Trophoblast cell (in vitro differentiated cells and primary cell): ENCODE measurements at regions not wholly inside any gene's neighbourhood (a gene's known extent, or its start where the extent isn't known, plus 50 kb on each side); places are given as distances from the start of the nearest gene placed in this dataset.

Experiments used
- DNase-seq, 2 donors: peaks; one replicate each; pipeline ENCODE4 v3.0.0-alpha.2; 2016
- H2AFZ ChIP-seq: 2 replicates; pipeline ENCODE4 v1.6.1; 2013; ENCODE audit warnings: low read length, moderate library complexity, mild to moderate bottlenecking; ENCODE audit not compliant: insufficient read depth, poor library complexity
- H2AK5ac ChIP-seq: 2 replicates; pipeline ENCODE4 v1.6.1; 2013; ENCODE audit warnings: mild to moderate bottlenecking, low read length
- H2BK120ac ChIP-seq: 2 replicates; pipeline ENCODE4 v1.6.1; 2013; ENCODE audit warnings: low read length, mild to moderate bottlenecking, moderate library complexity; ENCODE audit not compliant: insufficient read depth, poor library complexity
- H2BK12ac ChIP-seq: 2 replicates; pipeline ENCODE4 v1.6.1; 2013; ENCODE audit warnings: mild to moderate bottlenecking, low read length, moderate library complexity
- H2BK5ac ChIP-seq: 2 replicates; pipeline ENCODE4 v1.6.1; 2013; ENCODE audit warnings: low read length, low read depth, moderate library complexity, mild to moderate bottlenecking; ENCODE audit not compliant: poor library complexity
- H3K14ac ChIP-seq: 2 replicates; pipeline ENCODE4 v1.6.1; 2013; ENCODE audit warnings: mild to moderate bottlenecking, low read length
- H3K18ac ChIP-seq: 2 replicates; pipeline ENCODE4 v1.6.1; 2013; ENCODE audit warnings: mild to moderate bottlenecking, low read length
- H3K23ac ChIP-seq: 2 replicates; pipeline ENCODE4 v1.6.1; 2013; ENCODE audit warnings: low read length
- H3K27ac ChIP-seq: 2 replicates; pipeline ENCODE4 v1.5.1; 2013; ENCODE audit warnings: low read depth, mild to moderate bottlenecking, inconsistent platforms, low read length, moderate library complexity
- H3K27me3 ChIP-seq: 2 replicates; pipeline ENCODE4 v1.6.1; 2013; ENCODE audit warnings: inconsistent platforms, mild to moderate bottlenecking, low read length, moderate library complexity; ENCODE audit not compliant: insufficient read depth
- H3K36me3 ChIP-seq, 2 experiments: 1 replicate in 1 of 2; 2 replicates in 1 of 2; pipeline ENCODE4 v1.6.1; 2013; ENCODE audit warnings: low read length in 2 of 2, mild to moderate bottlenecking in 2 of 2, moderate library complexity in 1 of 2; ENCODE audit not compliant: insufficient read depth in 2 of 2, control insufficient read depth in 1 of 2
- H3K4ac ChIP-seq: 2 replicates; pipeline ENCODE4 v1.6.1; 2013; ENCODE audit warnings: low read depth, mild to moderate bottlenecking, low read length, moderate library complexity
- H3K4me1 ChIP-seq, 2 experiments: 1 replicate in 1 of 2; 2 replicates in 1 of 2; pipeline ENCODE4 v1.6.1; 2013; ENCODE audit warnings: low read length in 2 of 2, mild to moderate bottlenecking in 2 of 2, moderate library complexity in 1 of 2; ENCODE audit not compliant: insufficient read depth in 2 of 2, control insufficient read depth in 1 of 2
- H3K4me2 ChIP-seq: 2 replicates; pipeline ENCODE4 v1.6.1; 2013; ENCODE audit warnings: inconsistent platforms, mild to moderate bottlenecking, low read length, moderate library complexity
- H3K4me3 ChIP-seq: 2 replicates; pipeline ENCODE4 v1.5.1; 2013; ENCODE audit warnings: mild to moderate bottlenecking, low read depth, low read length, inconsistent platforms
- H3K79me1 ChIP-seq: one replicate; pipeline ENCODE4 v1.6.1; 2013; ENCODE audit warnings: low read length
- H3K79me2 ChIP-seq: 2 replicates; pipeline ENCODE4 v1.6.1; 2013; ENCODE audit warnings: low read length, mild to moderate bottlenecking; ENCODE audit not compliant: control insufficient read depth, insufficient read depth, poor library complexity
- H3K9ac ChIP-seq: 2 replicates; pipeline ENCODE4 v1.6.1; 2013; ENCODE audit warnings: mild to moderate bottlenecking, low read length
- H3K9me3 ChIP-seq: 2 replicates; pipeline ENCODE4 v1.6.1; 2013; ENCODE audit warnings: low read depth, mild to moderate bottlenecking, control low read depth, inconsistent platforms, low read length; ENCODE audit not compliant: insufficient read depth
- H4K12ac ChIP-seq: 2 replicates; pipeline ENCODE4 v1.6.1; 2013; ENCODE audit warnings: low read depth, mild to moderate bottlenecking, low read length, moderate library complexity
- H4K8ac ChIP-seq: 2 replicates; pipeline ENCODE4 v1.6.1; 2013; ENCODE audit warnings: low read depth, mild to moderate bottlenecking, low read length, moderate library complexity
- H4K91ac ChIP-seq: one replicate; pipeline ENCODE4 v1.6.1; 2013; ENCODE audit warnings: low read depth, mild to moderate bottlenecking, low read length, moderate library complexity
- WGBS: extraction: QIAGEN DNeasy Blood & Tissue Kit; methylation state at CpG from one replicate; pipeline ENCODE4 v1.1.7; 2013; ENCODE audit warnings: missing lambda C conversion rate; ENCODE audit not compliant: insufficient read length, insufficient coverage; ENCODE audit errors: extremely low coverage; 5-methylcytosine and 5-hydroxymethylcytosine counted together

DNA sequence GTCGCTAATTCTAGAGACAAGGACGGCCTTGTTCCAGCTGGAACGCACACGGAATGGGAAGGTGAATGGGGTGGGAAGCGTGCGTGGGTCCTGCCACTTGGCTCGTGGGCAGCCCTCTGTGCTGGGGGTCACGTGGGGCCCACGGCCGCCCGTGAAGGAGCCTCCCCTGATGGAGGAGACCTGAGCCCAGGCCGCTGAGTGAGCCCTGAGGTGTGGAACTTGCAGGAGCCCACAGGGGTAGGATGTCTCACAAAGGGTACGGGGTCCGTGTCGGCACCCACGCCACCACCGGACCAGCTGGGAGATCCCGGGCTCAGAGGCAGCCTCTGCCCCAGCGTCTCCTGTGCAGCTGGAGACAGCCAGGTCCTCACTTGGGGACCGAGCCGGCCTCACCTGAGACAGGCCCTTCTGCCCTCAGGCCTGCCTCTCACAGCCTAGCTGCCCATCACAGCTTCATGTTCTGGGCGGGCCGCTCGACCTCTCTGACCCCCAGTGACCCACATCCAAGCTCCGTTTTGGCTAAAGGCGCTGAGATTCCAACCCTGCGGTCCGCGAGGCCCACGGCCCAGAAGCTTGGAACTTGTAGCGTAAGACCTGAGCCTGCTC, 84.8 kb downstream of the FOXL3 start:
- Histone ChIP-seq H2BK5ac (no peak overlapping the region), H3K36me3 (no peaks in the 10 kb centered on the region), H3K4ac (no peak overlapping the region), H3K27ac (no peak overlapping the region), H3K9ac (no peak overlapping the region), H3K14ac (no peak overlapping the region), H2AFZ (no peak overlapping the region), H3K4me3 (no peak overlapping the region), H4K91ac (peak overlapping the region; percentile 10), H3K4me2 (no peak overlapping the region), H3K79me1 (no peaks in the 10 kb centered on the region), H3K9me3 (no peaks in the 10 kb centered on the region), H3K18ac (no peak overlapping the region), H3K4me1 (peaks cover 8% of the 10 kb centered on the region in 2 experiments), H4K8ac (no peak overlapping the region), H2BK120ac (no peak overlapping the region), H2BK12ac (no peak overlapping the region), H3K79me2 (no peaks in the 10 kb centered on the region), H2AK5ac (no peak overlapping the region), H4K12ac (no peak overlapping the region), H3K23ac (no peak overlapping the region), H3K27me3 (no peaks in the 10 kb centered on the region)
- DNase-seq = no peak
- no CpG with 5 or more reads among the region's 31 CpGs for WGBS

DNA sequence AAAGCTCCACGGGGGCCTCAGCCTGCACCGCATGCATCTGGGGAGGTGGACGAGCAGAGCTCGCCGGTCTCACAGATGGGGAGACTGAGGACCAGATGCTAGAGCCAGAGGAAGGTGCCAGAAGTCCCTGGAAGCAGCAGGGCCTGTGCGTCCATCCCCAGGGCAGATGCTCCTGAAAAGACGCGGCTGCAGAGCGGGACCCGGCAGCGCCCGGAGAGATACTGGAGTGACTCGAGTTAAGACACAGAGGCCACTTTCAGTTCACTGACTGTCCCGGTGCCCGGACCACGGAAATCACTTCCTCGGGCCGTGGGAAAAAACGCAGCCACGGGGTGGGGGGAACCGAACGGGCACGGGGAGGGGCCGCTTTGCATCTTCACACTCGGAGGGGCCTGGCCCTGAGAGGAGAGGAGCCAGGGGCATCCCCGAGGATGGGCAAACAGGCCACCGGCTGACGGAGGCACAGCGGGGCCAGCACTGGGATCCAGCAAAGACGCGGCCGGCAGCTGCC, 85.4 kb downstream of the FOXL3 start:
- no peaks in the 10 kb centered on the region for H3K79me2 ChIP-seq
- peaks cover 5 to 7% of the 10 kb centered on the region in 2 experiments for H3K4me1 ChIP-seq
- no peak overlapping the region for H3K9ac ChIP-seq
- H3K4ac ChIP-seq = no peak overlapping the region
- no peak overlapping the region for H2BK12ac ChIP-seq
- no peak for DNase-seq
- H3K79me1 ChIP-seq = no peaks in the 10 kb centered on the region
- H4K91ac ChIP-seq = no peak overlapping the region
- no peak overlapping the region for H3K14ac ChIP-seq
- no peak overlapping the region for H3K27ac ChIP-seq
- WGBS = no CpG with 5 or more reads among the region's 32 CpGs
- H3K9me3 ChIP-seq = no peaks in the 10 kb centered on the region
- H2BK5ac ChIP-seq = no peak overlapping the region
- no peak overlapping the region for H3K4me2 ChIP-seq
- no peak overlapping the region for H3K4me3 ChIP-seq
- H3K36me3 ChIP-seq = no peaks in the 10 kb centered on the region
- H4K12ac ChIP-seq = no peak overlapping the region
- no peak overlapping the region for H3K18ac ChIP-seq
- no peak overlapping the region for H2AFZ ChIP-seq
- no peak overlapping the region for H2BK120ac ChIP-seq
- no peak overlapping the region for H4K8ac ChIP-seq
- no peak overlapping the region for H3K23ac ChIP-seq
- no peaks in the 10 kb centered on the region for H3K27me3 ChIP-seq
- no peak overlapping the region for H2AK5ac ChIP-seq

DNA sequence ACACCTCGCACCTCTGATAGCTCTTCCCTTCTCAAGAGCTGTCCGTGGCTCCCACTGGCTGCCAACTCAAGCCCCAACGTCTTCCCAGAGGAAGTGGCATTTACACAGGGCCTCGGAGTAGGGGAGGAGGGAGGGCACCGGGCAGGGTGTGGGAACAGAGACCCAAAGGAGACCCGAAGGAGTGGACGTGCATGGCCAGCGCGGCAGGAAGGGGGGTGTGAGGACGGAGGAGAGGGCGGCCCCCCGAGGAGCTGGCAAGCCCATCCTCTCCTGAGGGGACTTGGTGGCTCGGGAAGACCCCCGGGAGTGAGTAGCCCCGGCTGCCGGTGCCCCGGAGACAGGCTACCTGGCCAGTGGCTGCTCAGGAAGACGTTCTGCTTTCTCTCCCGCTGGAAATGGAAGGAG, 85.9 kb downstream of the FOXL3 start:
- Histone ChIP-seq H4K12ac (no peak overlapping the region), H3K23ac (no peak overlapping the region), H2AK5ac (no peak overlapping the region), H3K4me2 (no peak overlapping the region), H3K27ac (no peak overlapping the region), H3K27me3 (no peaks in the 10 kb centered on the region), H2BK12ac (no peak overlapping the region), H3K79me2 (no peaks in the 10 kb centered on the region), H3K79me1 (no peaks in the 10 kb centered on the region), H3K14ac (no peak overlapping the region), H3K18ac (no peak overlapping the region), H3K9ac (no peak overlapping the region), H2BK5ac (no peak overlapping the region), H3K9me3 (peaks cover 3% of the 10 kb centered on the region), H3K4ac (no peak overlapping the region), H3K36me3 (no peaks in the 10 kb centered on the region), H4K91ac (no peak overlapping the region), H3K4me3 (no peak overlapping the region), H2AFZ (no peak overlapping the region), H3K4me1 (peaks cover 5 to 7% of the 10 kb centered on the region in 2 experiments), H2BK120ac (no peak overlapping the region), H4K8ac (no peak overlapping the region)
- no CpG with 5 or more reads among the region's 19 CpGs for WGBS
- no peak for DNase-seq

DNA sequence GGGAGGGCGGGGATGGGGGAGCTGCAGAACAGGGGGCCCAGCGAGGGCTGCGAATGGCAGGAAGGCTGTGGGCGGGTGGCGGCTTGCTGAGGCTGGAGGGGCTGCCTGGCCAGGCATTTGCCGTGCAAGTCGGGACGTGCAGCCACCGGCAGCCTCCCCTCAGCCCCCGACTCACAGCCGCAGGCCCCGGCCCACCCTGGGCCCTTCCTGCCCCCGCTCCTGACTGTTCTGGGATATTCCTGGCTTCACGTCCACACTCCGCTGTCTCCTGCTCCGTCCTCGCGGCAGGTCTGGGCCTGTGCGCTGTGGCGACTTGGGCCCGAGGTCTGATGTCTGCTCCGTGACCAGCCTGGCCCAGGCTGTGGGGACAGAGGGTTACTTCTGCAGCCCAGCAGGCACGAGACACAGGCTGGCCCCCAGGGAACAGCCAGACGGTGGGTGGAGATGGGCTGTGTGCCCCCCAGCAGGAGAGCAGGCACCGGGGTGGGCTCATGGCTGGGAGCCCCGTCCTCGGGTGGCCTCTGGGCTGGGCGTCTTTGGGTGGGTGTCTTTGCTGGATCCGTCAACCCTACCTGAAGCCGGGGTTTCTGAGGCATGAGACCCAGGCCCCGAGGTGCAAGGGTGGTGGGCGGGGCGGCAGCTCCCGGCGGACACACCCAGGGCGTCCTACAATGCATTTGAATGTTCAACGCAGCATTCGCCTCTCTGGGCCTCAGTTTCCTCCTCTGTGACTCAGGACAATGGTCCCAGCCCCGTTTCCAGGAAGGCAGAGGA, 86.5 kb downstream of the FOXL3 start:
- Histone ChIP-seq H3K9me3 (peaks cover 4% of the 10 kb centered on the region), H2BK120ac (no peak overlapping the region), H3K27me3 (no peaks in the 10 kb centered on the region), H2BK12ac (no peak overlapping the region), H4K12ac (no peak overlapping the region), H3K4me2 (no peak overlapping the region), H2BK5ac (no peak overlapping the region), H2AK5ac (no peak overlapping the region), H3K4me1 (peaks cover 5 to 7% of the 10 kb centered on the region in 2 experiments), H2AFZ (no peak overlapping the region), H3K9ac (no peak overlapping the region), H4K8ac (no peak overlapping the region), H4K91ac (no peak overlapping the region), H3K79me1 (no peaks in the 10 kb centered on the region), H3K79me2 (no peaks in the 10 kb centered on the region), H3K4ac (no peak overlapping the region), H3K18ac (no peak overlapping the region), H3K4me3 (no peak overlapping the region), H3K27ac (no peak overlapping the region), H3K23ac (no peak overlapping the region), H3K36me3 (no peaks in the 10 kb centered on the region), H3K14ac (no peak overlapping the region)
- DNase-seq = no peak
- WGBS = no CpG with 5 or more reads among the region's 39 CpGs
